Brain microvascular endothelial cell (primary cell): ENCODE measurements at regions not wholly inside any gene's neighbourhood (a gene's known extent, or its start where the extent isn't known, plus 50 kb on each side); places are given as distances from the start of the nearest gene placed in this dataset.

Experiments used
- DNase-seq: peaks from one replicate; pipeline ENCODE4 v3.0.0-alpha.2; 2020
- H3K27ac ChIP-seq: fragments of 250-450 bp; sonication (Bioruptor Pico); 2 replicates; pipeline ENCODE4 v1.5.1; 2020; ENCODE audit warnings: mild to moderate bottlenecking, moderate library complexity
- H3K27me3 ChIP-seq: fragments of 250-450 bp; sonication (Bioruptor Pico); replicated peaks from 2 replicates; pipeline ENCODE4 v1.5.1; 2020; ENCODE audit warnings: mild to moderate bottlenecking
- H3K36me3 ChIP-seq: fragments of 250-450 bp; sonication (Bioruptor Pico); replicated peaks from 2 replicates; pipeline ENCODE4 v1.5.1; 2020; ENCODE audit warnings: mild to moderate bottlenecking
- H3K4me3 ChIP-seq: 2 replicates; pipeline ENCODE4 v1.5.1; 2011; ENCODE audit warnings: low read depth, mild to moderate bottlenecking, control low read depth, low read length, moderate library complexity
- CTCF ChIP-seq: IDR thresholded peaks from 2 replicates; pipeline ENCODE4 v1.5.1; 2011; ENCODE audit warnings: low read depth, mild to moderate bottlenecking, moderate library complexity, low read length, control low read depth, inconsistent platforms; ENCODE audit errors: missing control alignments
- in situ Hi-C: cut with HindIII; loops from 2 replicates; pipeline ENCODE4 v1.10.0; 2017; ENCODE audit warnings: low sequenced_read_pairs, low pct_ligation_motif_present

- Histone ChIP-seq H3K27me3 (no peaks in the 10 kb centered on the region), H3K27ac (no peak overlapping the region), H3K4me3 (no peak overlapping the region), H3K36me3 (no peaks in the 10 kb centered on the region)
- in situ Hi-C loops: no loop called here
- DNase-seq: no peak
- no peak for TF ChIP-seq CTCF
Observed at GRCh38 chr13:40348096-40348679, 318.3 kb downstream of the FOXO1 start.

GRCh38 chr13:40350283-40350992 is 316.0 kb downstream of the FOXO1 start:
- Histone ChIP-seq H3K27me3 (no peaks in the 10 kb centered on the region), H3K27ac (no peak overlapping the region), H3K4me3 (no peak overlapping the region), H3K36me3 (no peaks in the 10 kb centered on the region)
- no peak for DNase-seq
- in situ Hi-C loops: no loop called here
- TF ChIP-seq CTCF: no peak

- Histone ChIP-seq H3K27me3 (no peaks in the 10 kb centered on the region), H3K4me3 (no peak overlapping the region), H3K27ac (no peak overlapping the region), H3K36me3 (no peaks in the 10 kb centered on the region)
- in situ Hi-C loops: no loop called here
- no peak for TF ChIP-seq CTCF
- no peak for DNase-seq
Observed at GRCh38 chr13:40351537-40352379, 314.7 kb downstream of the FOXO1 start.

GRCh38 chr13:40352380-40352778 is 314.1 kb downstream of the FOXO1 start:
- no peaks in the 10 kb centered on the region for H3K36me3 ChIP-seq
- no peak for TF ChIP-seq CTCF
- in situ Hi-C loops: no loop called here
- DNase-seq: no peak
- H3K27ac ChIP-seq: no peak overlapping the region
- no peaks in the 10 kb centered on the region for H3K27me3 ChIP-seq
- no peak overlapping the region for H3K4me3 ChIP-seq

- Histone ChIP-seq H3K27ac (no peak overlapping the region), H3K4me3 (no peak overlapping the region), H3K27me3 (no peaks in the 10 kb centered on the region), H3K36me3 (no peaks in the 10 kb centered on the region)
- in situ Hi-C loops: no loop called here
- no peak for DNase-seq
- TF ChIP-seq CTCF: no peak
Observed at GRCh38 chr13:40352802-40353562, 313.5 kb downstream of the FOXO1 start.
